Endothelial cell (in vitro differentiated cells): ENCODE measurements at regions not wholly inside any gene's neighbourhood (a gene's known extent, or its start where the extent isn't known, plus 50 kb on each side); places are given as distances from the start of the nearest gene placed in this dataset.
"Not testable (repeated sequence)": the region's sequence is repeated elsewhere in the genome, so short reads cannot be mapped to it uniquely, and the experiment has no call there.

Experiments used
- DNase-seq: peaks from one replicate; pipeline ENCODE4 v3.0.0; 2021; ENCODE audit warnings: low spot score
- H3K27ac Mint-ChIP-seq: one replicate; pipeline ENCODE4 v1.8.0; 2021; ENCODE audit warnings: mixed read lengths, inconsistent platforms; ENCODE audit not compliant: unreplicated experiment
- H3K27me3 Mint-ChIP-seq: one replicate; pipeline ENCODE4 v1.8.0; 2021; ENCODE audit warnings: mild to moderate bottlenecking, moderate library complexity, mixed read lengths, inconsistent platforms; ENCODE audit not compliant: unreplicated experiment
- H3K36me3 Mint-ChIP-seq: one replicate; pipeline ENCODE4 v1.8.0; 2021; ENCODE audit warnings: mild to moderate bottlenecking, low read depth, mixed read lengths, inconsistent platforms; ENCODE audit not compliant: unreplicated experiment
- H3K4me1 Mint-ChIP-seq: one replicate; pipeline ENCODE4 v1.8.0; 2021; ENCODE audit warnings: mild to moderate bottlenecking, mixed read lengths, inconsistent platforms; ENCODE audit not compliant: unreplicated experiment
- H3K4me3 Mint-ChIP-seq: one replicate; pipeline ENCODE4 v1.8.0; 2021; ENCODE audit warnings: mild to moderate bottlenecking, mixed read lengths, inconsistent platforms; ENCODE audit not compliant: unreplicated experiment
- H3K9me3 Mint-ChIP-seq: one replicate; pipeline ENCODE4 v1.8.0; 2021; ENCODE audit warnings: mixed read lengths, inconsistent platforms; ENCODE audit not compliant: unreplicated experiment
- TF ChIP-seq, protein P1 (sequence below): fragments of 200-600 bp; sonication (generic); IDR thresholded peaks from one replicate; pipeline ENCODE4 v1.5.0; 2021; ENCODE audit warnings: antibody characterized with exemption; ENCODE audit not compliant: unreplicated experiment

DNA sequence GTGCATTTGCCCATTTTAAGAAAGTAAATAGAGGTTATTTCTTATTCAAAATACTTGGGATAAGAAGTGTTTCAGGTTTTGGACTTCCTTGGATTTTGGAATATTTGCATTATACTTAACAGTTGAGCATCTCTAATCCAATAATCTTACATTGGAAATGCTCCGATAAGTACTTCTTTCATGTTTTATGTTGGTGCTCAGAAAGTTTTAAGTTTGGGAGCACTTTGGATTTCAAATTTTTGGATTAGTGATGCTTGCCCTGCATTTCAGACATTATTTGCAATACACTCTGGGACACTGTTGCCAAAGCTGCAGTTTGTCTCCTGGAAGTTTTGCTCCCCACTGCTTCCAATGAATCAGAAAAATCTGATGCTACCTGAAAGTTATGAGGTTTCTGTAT lies 691.9 kb upstream of the SLITRK6 start:
- TF ChIP-seq, protein P1, sequence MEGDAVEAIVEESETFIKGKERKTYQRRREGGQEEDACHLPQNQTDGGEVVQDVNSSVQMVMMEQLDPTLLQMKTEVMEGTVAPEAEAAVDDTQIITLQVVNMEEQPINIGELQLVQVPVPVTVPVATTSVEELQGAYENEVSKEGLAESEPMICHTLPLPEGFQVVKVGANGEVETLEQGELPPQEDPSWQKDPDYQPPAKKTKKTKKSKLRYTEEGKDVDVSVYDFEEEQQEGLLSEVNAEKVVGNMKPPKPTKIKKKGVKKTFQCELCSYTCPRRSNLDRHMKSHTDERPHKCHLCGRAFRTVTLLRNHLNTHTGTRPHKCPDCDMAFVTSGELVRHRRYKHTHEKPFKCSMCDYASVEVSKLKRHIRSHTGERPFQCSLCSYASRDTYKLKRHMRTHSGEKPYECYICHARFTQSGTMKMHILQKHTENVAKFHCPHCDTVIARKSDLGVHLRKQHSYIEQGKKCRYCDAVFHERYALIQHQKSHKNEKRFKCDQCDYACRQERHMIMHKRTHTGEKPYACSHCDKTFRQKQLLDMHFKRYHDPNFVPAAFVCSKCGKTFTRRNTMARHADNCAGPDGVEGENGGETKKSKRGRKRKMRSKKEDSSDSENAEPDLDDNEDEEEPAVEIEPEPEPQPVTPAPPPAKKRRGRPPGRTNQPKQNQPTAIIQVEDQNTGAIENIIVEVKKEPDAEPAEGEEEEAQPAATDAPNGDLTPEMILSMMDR = no peak
- H3K27me3 Mint-ChIP-seq = no peaks in the 10 kb centered on the region
- H3K4me3 Mint-ChIP-seq = no peak overlapping the region
- no peaks in the 10 kb centered on the region for H3K4me1 Mint-ChIP-seq
- H3K36me3 Mint-ChIP-seq = no peaks in the 10 kb centered on the region
- no peaks in the 10 kb centered on the region for H3K9me3 Mint-ChIP-seq
- DNase-seq = no peak
- no peak overlapping the region for H3K27ac Mint-ChIP-seq

DNA sequence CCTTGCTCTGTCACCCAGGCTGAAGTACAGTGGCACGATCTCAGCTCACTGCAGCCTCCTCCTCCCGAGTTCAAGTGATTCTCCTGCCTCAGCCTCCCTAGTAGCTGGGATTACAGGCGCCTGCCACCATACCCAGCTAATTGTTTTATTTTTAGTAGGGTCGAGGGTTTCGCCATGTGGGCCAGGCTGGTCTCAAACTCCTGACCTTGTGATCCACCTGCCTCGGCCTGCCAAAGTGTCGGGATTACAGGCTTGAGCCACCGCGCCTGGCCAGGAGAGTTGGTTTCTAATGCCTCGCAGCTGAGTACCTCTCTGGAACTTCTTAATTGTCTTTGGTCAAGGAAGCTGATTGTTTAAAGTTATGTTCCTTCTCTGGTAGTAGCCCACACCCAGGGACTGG lies 702.7 kb upstream of the SLITRK6 start:
- not testable (repeated sequence) for H3K27ac Mint-ChIP-seq, H3K27me3 Mint-ChIP-seq, H3K36me3 Mint-ChIP-seq, H3K9me3 Mint-ChIP-seq, H3K4me3 Mint-ChIP-seq, DNase-seq, H3K4me1 Mint-ChIP-seq

DNA sequence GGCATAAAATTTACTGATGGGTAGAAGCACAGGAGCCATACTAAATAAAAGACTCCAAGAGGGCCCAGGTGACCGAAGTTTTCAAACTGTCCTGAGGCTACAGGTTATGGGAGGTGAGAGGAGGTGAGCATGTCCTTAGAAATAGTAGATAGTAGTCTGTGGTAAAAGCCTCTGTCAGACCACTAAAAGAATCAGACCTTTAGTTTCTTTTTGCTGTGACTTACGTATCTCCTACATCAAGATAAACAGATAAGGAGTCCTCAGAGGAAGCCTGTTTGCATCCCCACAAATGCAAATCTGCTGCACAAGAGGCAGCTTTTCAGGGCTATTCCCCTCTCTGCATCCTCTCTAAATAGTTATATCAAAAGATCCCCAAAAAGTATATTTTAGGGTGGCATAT lies 711.6 kb upstream of the SLITRK6 start:
- TF ChIP-seq, protein P1 = no peak
- Mint-ChIP-seq H3K4me3 (no peak overlapping the region), H3K4me1 (peaks cover 2% of the 10 kb centered on the region), H3K27me3 (no peaks in the 10 kb centered on the region), H3K9me3 (no peaks in the 10 kb centered on the region), H3K27ac (no peak overlapping the region), H3K36me3 (no peaks in the 10 kb centered on the region)
- no peak for DNase-seq

DNA sequence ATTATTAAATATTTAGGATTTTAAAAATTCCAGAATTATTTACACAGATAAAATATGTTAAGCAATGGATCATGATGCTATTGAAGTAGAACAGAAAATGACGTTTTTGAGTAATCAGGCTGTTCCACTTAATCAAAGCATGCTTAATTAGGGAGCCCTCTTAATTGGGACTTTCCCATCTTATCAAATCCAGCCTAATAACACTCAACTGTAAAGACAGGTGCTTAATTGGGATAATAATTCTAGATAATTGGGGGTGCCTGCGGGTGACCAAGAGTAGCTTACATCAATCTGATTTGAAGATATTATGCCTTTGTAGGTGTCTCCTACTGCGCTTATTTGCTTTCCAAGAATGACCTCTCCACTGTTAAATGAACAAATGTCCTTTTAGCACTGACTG lies 742.2 kb upstream of the SLITRK6 start:
- Mint-ChIP-seq H3K27ac (no peak overlapping the region), H3K9me3 (no peaks in the 10 kb centered on the region), H3K4me3 (no peak overlapping the region), H3K27me3 (no peaks in the 10 kb centered on the region), H3K4me1 (no peaks in the 10 kb centered on the region), H3K36me3 (no peaks in the 10 kb centered on the region)
- TF ChIP-seq, protein P1 = no peak
- DNase-seq = no peak

DNA sequence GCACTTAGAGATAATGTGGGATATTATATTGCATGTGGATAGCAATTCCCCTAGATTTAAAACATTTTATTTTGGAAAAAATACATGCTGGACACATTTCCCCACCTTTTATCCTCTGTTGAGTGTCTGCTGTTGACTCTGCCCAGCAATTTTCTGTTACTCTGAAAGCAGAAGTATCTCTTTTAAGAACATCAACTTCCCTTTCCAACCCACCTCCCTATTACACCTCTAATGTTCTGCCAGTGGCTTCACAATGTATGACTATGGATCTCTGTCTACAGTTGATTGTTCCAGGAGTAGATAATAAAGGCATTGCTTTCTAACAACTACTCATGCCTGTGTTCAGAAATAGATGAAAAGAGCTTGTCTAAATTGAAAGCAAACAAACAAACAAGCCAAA lies 754.8 kb upstream of the SLITRK6 start:
- TF ChIP-seq, protein P1 = no peak
- H3K4me1 Mint-ChIP-seq = peaks cover 5% of the 10 kb centered on the region
- no peak for DNase-seq
- H3K4me3 Mint-ChIP-seq = no peak overlapping the region
- no peaks in the 10 kb centered on the region for H3K36me3 Mint-ChIP-seq
- no peaks in the 10 kb centered on the region for H3K9me3 Mint-ChIP-seq
- no peaks in the 10 kb centered on the region for H3K27me3 Mint-ChIP-seq
- H3K27ac Mint-ChIP-seq = no peak overlapping the region

DNA sequence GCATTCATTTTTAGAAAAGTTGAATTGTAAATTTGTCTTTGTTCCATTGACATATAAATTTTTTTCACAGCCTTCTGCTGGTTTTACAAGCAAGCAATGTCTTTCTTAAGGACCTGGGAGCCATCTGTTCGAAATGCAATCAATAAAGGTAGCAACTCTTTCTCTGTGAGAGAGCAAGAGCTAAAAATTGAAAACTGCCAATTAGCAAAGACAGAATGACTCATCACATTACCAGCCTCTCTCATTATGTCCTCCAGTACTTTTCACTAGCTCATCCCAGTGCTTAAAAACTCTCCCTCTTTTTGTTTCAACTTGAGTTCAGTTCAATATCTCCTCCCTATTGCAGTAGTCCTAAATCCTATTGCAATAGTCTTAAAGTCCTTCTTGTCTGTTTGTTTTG lies 760.7 kb upstream of the SLITRK6 start:
- no peaks in the 10 kb centered on the region for H3K9me3 Mint-ChIP-seq
- DNase-seq = no peak
- no peaks in the 10 kb centered on the region for H3K36me3 Mint-ChIP-seq
- no peak overlapping the region for H3K27ac Mint-ChIP-seq
- no peaks in the 10 kb centered on the region for H3K4me1 Mint-ChIP-seq
- no peaks in the 10 kb centered on the region for H3K27me3 Mint-ChIP-seq
- TF ChIP-seq, protein P1 = no peak
- no peak overlapping the region for H3K4me3 Mint-ChIP-seq
